ENCODE measurements at regions not wholly inside any gene's neighbourhood (a gene's known extent, or its start where the extent isn't known, plus 50 kb on each side); places are given as distances from the start of the nearest gene placed in this dataset.

DNA sequence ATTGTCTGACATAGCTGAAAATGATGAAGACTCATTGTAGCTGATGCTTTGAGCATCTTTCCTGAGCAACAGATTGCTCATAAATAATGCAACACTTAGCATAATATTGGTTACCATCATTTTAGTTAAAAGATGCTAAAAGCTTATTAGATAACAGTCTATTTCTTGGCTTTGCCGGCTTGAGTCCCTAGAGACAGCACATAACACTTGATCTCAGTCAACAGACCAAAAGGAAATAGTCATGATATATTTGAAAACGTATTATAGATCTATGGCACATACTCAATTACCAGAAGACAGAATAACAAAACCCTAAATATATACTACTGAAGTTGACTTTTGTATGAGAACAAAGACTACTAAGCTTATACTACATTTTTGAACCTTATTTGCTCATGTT lies 846.7 kb upstream of the EPHA5 start:
- TF ChIP-seq, protein P1, sequence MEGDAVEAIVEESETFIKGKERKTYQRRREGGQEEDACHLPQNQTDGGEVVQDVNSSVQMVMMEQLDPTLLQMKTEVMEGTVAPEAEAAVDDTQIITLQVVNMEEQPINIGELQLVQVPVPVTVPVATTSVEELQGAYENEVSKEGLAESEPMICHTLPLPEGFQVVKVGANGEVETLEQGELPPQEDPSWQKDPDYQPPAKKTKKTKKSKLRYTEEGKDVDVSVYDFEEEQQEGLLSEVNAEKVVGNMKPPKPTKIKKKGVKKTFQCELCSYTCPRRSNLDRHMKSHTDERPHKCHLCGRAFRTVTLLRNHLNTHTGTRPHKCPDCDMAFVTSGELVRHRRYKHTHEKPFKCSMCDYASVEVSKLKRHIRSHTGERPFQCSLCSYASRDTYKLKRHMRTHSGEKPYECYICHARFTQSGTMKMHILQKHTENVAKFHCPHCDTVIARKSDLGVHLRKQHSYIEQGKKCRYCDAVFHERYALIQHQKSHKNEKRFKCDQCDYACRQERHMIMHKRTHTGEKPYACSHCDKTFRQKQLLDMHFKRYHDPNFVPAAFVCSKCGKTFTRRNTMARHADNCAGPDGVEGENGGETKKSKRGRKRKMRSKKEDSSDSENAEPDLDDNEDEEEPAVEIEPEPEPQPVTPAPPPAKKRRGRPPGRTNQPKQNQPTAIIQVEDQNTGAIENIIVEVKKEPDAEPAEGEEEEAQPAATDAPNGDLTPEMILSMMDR (IDR thresholded peaks at IDR 0.05; ENCODE audit: extremely low read depth in 1 of 2, insufficient read depth in 1 of 2, low read depth in 1 of 2, low read length in 2 of 2): no peak
- no peak for TF ChIP-seq POLR2A (IDR thresholded peaks at IDR 0.05; ENCODE audit: low read depth, low read length)
- TF ChIP-seq GATA2 (IDR thresholded peaks at IDR 0.05; ENCODE audit: insufficient read depth, insufficient read length, low read depth, low read length): no peak
- TF ChIP-seq POLR2AphosphoS5 (IDR thresholded peaks at IDR 0.05; ENCODE audit: insufficient read depth, low read depth, low read length): no peak
- no peak for TF ChIP-seq MYC (IDR thresholded peaks at IDR 0.05; ENCODE audit: low read depth, low read length)
- no peak for TF ChIP-seq JUN (IDR thresholded peaks at IDR 0.05; ENCODE audit: borderline replicate concordance, insufficient read depth, insufficient read length, low read depth)
- no peak for TF ChIP-seq EZH2 (IDR thresholded peaks at IDR 0.05; ENCODE audit: borderline replicate concordance, low read depth, low read length, severe bottlenecking)

Data from endothelial cell of umbilical vein (primary cell).